OCI-LY7 (cell line): ENCODE measurements at regions not wholly inside any gene's neighbourhood (a gene's known extent, or its start where the extent isn't known, plus 50 kb on each side); places are given as distances from the start of the nearest gene placed in this dataset.

Source experiments
- BruUV-seq: library from RNA; stranded (reverse); fragments of 400-500 nt; replicated peaks from 2 replicates; lab custom pipeline; 2021; lab: Mats Ljungman, UMichigan
- CTCF ChIA-PET: fragments of 300-600 bp; sonication (Branson Sonifier 250); formaldehyde crosslinking; loops from one replicate; lab custom pipeline; 2022; ENCODE audit warnings: antibody characterized with exemption; ENCODE audit not compliant: unreplicated experiment; lab: Charles Lee
- POLR2A ChIA-PET: fragments of 300-600 bp; sonication (Branson Sonifier 250); formaldehyde crosslinking; loops from one replicate; lab custom pipeline; 2022; ENCODE audit warnings: antibody characterized with exemption; lab: Charles Lee
- DNase-seq: peaks from one replicate; pipeline ENCODE4 v3.0.0-alpha.2; 2015; ENCODE audit warnings: low spot score
- H2AFZ ChIP-seq: fragments of 200-600 bp; sonication (generic), shearing (Covaris generic); 2 replicates; pipeline ENCODE4 v1.6.1; 2014; ENCODE audit warnings: mild to moderate bottlenecking, antibody characterized with exemption, low read length, moderate library complexity
- H3K27ac ChIP-seq: fragments of 200-600 bp; sonication (generic); 2 replicates; pipeline ENCODE4 v1.5.1; 2014; ENCODE audit warnings: mixed run types, low read depth, mild to moderate bottlenecking, moderate library complexity, low read length, inconsistent platforms; ENCODE audit not compliant: poor library complexity, severe bottlenecking
- H3K36me3 ChIP-seq: fragments of 200-600 bp; sonication (generic); 2 replicates; pipeline ENCODE4 v1.6.1; 2014; ENCODE audit warnings: mild to moderate bottlenecking, antibody characterized with exemption, low read length, moderate library complexity, mixed read lengths; ENCODE audit not compliant: insufficient read depth
- H3K4me1 ChIP-seq: fragments of 200-600 bp; sonication (generic); 2 replicates; pipeline ENCODE4 v1.5.1; 2014; ENCODE audit warnings: mild to moderate bottlenecking, low read length; ENCODE audit not compliant: insufficient read depth, poor library complexity, severe bottlenecking
- H3K4me2 ChIP-seq: fragments of 200-600 bp; sonication (generic); 2 replicates; pipeline ENCODE4 v1.6.1; 2014; ENCODE audit warnings: mild to moderate bottlenecking, low read length
- H3K4me3 ChIP-seq: fragments of 200-600 bp; sonication (generic); 2 replicates; pipeline ENCODE4 v1.5.1; 2014; ENCODE audit warnings: mild to moderate bottlenecking, low read depth, low read length; ENCODE audit not compliant: poor library complexity, severe bottlenecking
- H3K79me2 ChIP-seq: fragments of 200-600 bp; sonication (generic); 2 replicates; pipeline ENCODE4 v1.6.1; 2016; ENCODE audit warnings: low read depth, mild to moderate bottlenecking, low read length, moderate library complexity, mixed read lengths; ENCODE audit not compliant: insufficient read depth
- H3K9me2 ChIP-seq: fragments of 200-600 bp; sonication (generic); 2 replicates; pipeline ENCODE4 v1.6.1; 2016; ENCODE audit warnings: mild to moderate bottlenecking, low read length, mixed read lengths; ENCODE audit not compliant: insufficient read depth
- H3K9me3 ChIP-seq: fragments of 200-600 bp; sonication (generic); 2 replicates; pipeline ENCODE4 v1.6.1; 2014; ENCODE audit warnings: mild to moderate bottlenecking, mixed run types, low read length, mixed read lengths
- H4K20me1 ChIP-seq: fragments of 200-600 bp; sonication (generic); 2 replicates; pipeline ENCODE4 v1.6.1; 2014; ENCODE audit warnings: mild to moderate bottlenecking, antibody characterized with exemption, low read length, moderate library complexity, mixed read lengths; ENCODE audit not compliant: insufficient read depth
- CTCF ChIP-seq: fragments of 200-600 bp; sonication (generic); conservative IDR thresholded peaks from 2 replicates; pipeline ENCODE4 v1.5.1; 2014; ENCODE audit warnings: mild to moderate bottlenecking, antibody characterized with exemption, low read length, moderate library complexity, mixed read lengths
- EZH2phosphoT487 ChIP-seq: fragments of 200-600 bp; sonication (generic); IDR thresholded peaks from 2 replicates; pipeline ENCODE4 v1.6.1; 2018; ENCODE audit warnings: low read depth, borderline replicate concordance, mild to moderate bottlenecking, mixed run types, antibody characterized with exemption, low read length, moderate library complexity, mixed read lengths
- intact Hi-C: fragments of 100-400 bp; cut with micrococcal nuclease; formaldehyde crosslinking; loops from one replicate; pipeline ENCODE4 v1.10.0; 2022; ENCODE audit not compliant: unreplicated experiment

GRCh38 chr6:62746968-62747367 is 460.9 kb upstream of the KHDRBS2 start:
- POLR2A ChIA-PET = no interaction called here
- Histone ChIP-seq H3K36me3 (no peaks in the 10 kb centered on the region), H3K4me1 (no peaks in the 10 kb centered on the region), H3K4me2 (no peak overlapping the region), H3K9me3 (no peaks in the 10 kb centered on the region), H4K20me1 (no peaks in the 10 kb centered on the region), H3K79me2 (no peaks in the 10 kb centered on the region), H3K4me3 (no peak overlapping the region), H3K9me2 (no peaks in the 10 kb centered on the region), H3K27ac (no peak overlapping the region), H2AFZ (no peak overlapping the region)
- TF ChIP-seq CTCF (no peak), EZH2phosphoT487 (no peak)
- DNase-seq = no peak
- BruUV-seq = no TSS peak
- intact Hi-C loops = no loop called here
- CTCF ChIA-PET = no interaction called here

GRCh38 chr6:62746161-62746560 is 460.1 kb upstream of the KHDRBS2 start:
- Histone ChIP-seq H3K4me2 (no peak overlapping the region), H3K27ac (no peak overlapping the region), H3K9me2 (no peaks in the 10 kb centered on the region), H4K20me1 (no peaks in the 10 kb centered on the region), H2AFZ (no peak overlapping the region), H3K4me1 (no peaks in the 10 kb centered on the region), H3K79me2 (no peaks in the 10 kb centered on the region), H3K36me3 (no peaks in the 10 kb centered on the region), H3K9me3 (no peaks in the 10 kb centered on the region), H3K4me3 (no peak overlapping the region)
- ChIA-PET CTCF (no interaction called here), POLR2A (no interaction called here)
- TF ChIP-seq EZH2phosphoT487 (no peak), CTCF (no peak)
- no peak for DNase-seq
- no TSS peak for BruUV-seq
- intact Hi-C loops = no loop called here

GRCh38 chr6:62740596-62740995 is 454.6 kb upstream of the KHDRBS2 start:
- BruUV-seq = no TSS peak
- no peak overlapping the region for H2AFZ ChIP-seq
- H3K36me3 ChIP-seq = no peaks in the 10 kb centered on the region
- no peaks in the 10 kb centered on the region for H3K9me2 ChIP-seq
- no peaks in the 10 kb centered on the region for H3K9me3 ChIP-seq
- H3K4me2 ChIP-seq = no peak overlapping the region
- no peak overlapping the region for H3K4me3 ChIP-seq
- H4K20me1 ChIP-seq = no peaks in the 10 kb centered on the region
- H3K79me2 ChIP-seq = no peaks in the 10 kb centered on the region
- POLR2A ChIA-PET = interaction anchor here (1.1 kb wide), 1 partner anchor 11 kb away, joined by 3 read pairs; no protein-coding TSS in a partner anchor
- H3K4me1 ChIP-seq = no peaks in the 10 kb centered on the region
- intact Hi-C loops = no loop called here
- TF ChIP-seq CTCF (no peak), EZH2phosphoT487 (no peak)
- H3K27ac ChIP-seq = no peak overlapping the region
- CTCF ChIA-PET = no interaction called here
- no peak for DNase-seq
